ENCODE measurements at regions not wholly inside any gene's neighbourhood (a gene's known extent, or its start where the extent isn't known, plus 50 kb on each side); places are given as distances from the start of the nearest gene placed in this dataset.

GRCh38 chr21:43318841-43319781 is 107.8 kb downstream of the SIK1 start:
- DNase-seq (ENCODE audit: low read depth in 4 of 4, low spot score in 2 of 4), result no peak

GRCh38 chr21:43318368-43318767 is 108.6 kb downstream of the SIK1 start:
- DNase-seq (ENCODE audit: low read depth in 4 of 4, low spot score in 2 of 4), result no peak

- no peak for DNase-seq (ENCODE audit: low read depth in 4 of 4, low spot score in 2 of 4)
Observed at GRCh38 chr21:43317959-43318358, 109.0 kb downstream of the SIK1 start.

GRCh38 chr21:43317254-43317748 is 109.6 kb downstream of the SIK1 start:
- no peak for DNase-seq (ENCODE audit: low read depth in 4 of 4, low spot score in 2 of 4)

- no peak for DNase-seq (ENCODE audit: low read depth in 4 of 4, low spot score in 2 of 4)
Observed at GRCh38 chr21:43316156-43316845, 110.6 kb downstream of the SIK1 start.

GRCh38 chr21:43315244-43316137 is 111.4 kb downstream of the SIK1 start:
- DNase-seq (ENCODE audit: low read depth in 4 of 4, low spot score in 2 of 4), result no peak

GRCh38 chr21:43313939-43314405 is 113.0 kb downstream of the SIK1 start:
- no peak for DNase-seq (ENCODE audit: low read depth in 4 of 4, low spot score in 2 of 4)

GRCh38 chr21:43313221-43313938 is 113.6 kb downstream of the SIK1 start:
- no peak for DNase-seq (ENCODE audit: low read depth in 4 of 4, low spot score in 2 of 4)

- DNase-seq (ENCODE audit: low read depth in 4 of 4, low spot score in 2 of 4), result no peak
Observed at GRCh38 chr21:43312751-43313169, 114.2 kb downstream of the SIK1 start.

- DNase-seq (ENCODE audit: low read depth in 4 of 4, low spot score in 2 of 4), result no peak
Observed at GRCh38 chr21:43312011-43312410, 114.9 kb downstream of the SIK1 start.

- DNase-seq (ENCODE audit: low read depth in 4 of 4, low spot score in 2 of 4), result no peak
Observed at GRCh38 chr21:43311301-43311817, 115.6 kb downstream of the SIK1 start.

GRCh38 chr21:43308815-43309283 is 118.1 kb downstream of the SIK1 start:
- DNase-seq (ENCODE audit: low read depth in 4 of 4, low spot score in 2 of 4), result no peak

GRCh38 chr21:43308101-43308814 is 118.7 kb downstream of the SIK1 start:
- DNase-seq (ENCODE audit: low read depth in 4 of 4, low spot score in 2 of 4), result no peak

- no peak for DNase-seq (ENCODE audit: low read depth in 4 of 4, low spot score in 2 of 4)
Observed at GRCh38 chr21:43307677-43308070, 119.3 kb downstream of the SIK1 start.

GRCh38 chr21:43306911-43307676 is 119.8 kb downstream of the SIK1 start:
- no peak for DNase-seq (ENCODE audit: low read depth in 4 of 4, low spot score in 2 of 4)

- no peak for DNase-seq (ENCODE audit: low read depth in 4 of 4, low spot score in 2 of 4)
Observed at GRCh38 chr21:43306391-43306790, 120.5 kb downstream of the SIK1 start.

- DNase-seq (ENCODE audit: low read depth in 4 of 4, low spot score in 2 of 4), result no peak
Observed at GRCh38 chr21:43305811-43306311, 121.1 kb downstream of the SIK1 start.

- no peak for DNase-seq (ENCODE audit: low read depth in 4 of 4, low spot score in 2 of 4)
Observed at GRCh38 chr21:43305336-43305665, 121.6 kb downstream of the SIK1 start.

All from left renal cortex interstitium (tissue), 4 donors.